K562 (cell line): ENCODE measurements at regions not wholly inside any gene's neighbourhood (a gene's known extent, or its start where the extent isn't known, plus 50 kb on each side); places are given as distances from the start of the nearest gene placed in this dataset.

ENCODE experiments used
- ATAC-seq: fragments of 200-7000 bp; cut with Tn5 transposase; 3 replicates; pipeline ENCODE4 v1.9.1; 2020; ENCODE audit warnings: moderate library complexity
- BruUV-seq: library from RNA; stranded (reverse); fragments of 400-500 nt; replicated peaks from 2 replicates; lab custom pipeline; 2021; lab: Mats Ljungman, UMichigan
- CTCF ChIA-PET: fragments of 300-600 bp; formaldehyde crosslinking; extraction: SDS; loops from one replicate; lab custom pipeline; 2021; ENCODE audit warnings: low intra/inter-chr PET ratio; lab: Yijun Ruan, JAX
- POLR2A ChIA-PET: fragments of 300-600, 350-650 bp; sonication (Branson Sonifier 250); formaldehyde crosslinking; extraction: SDS; loops from one replicate; lab custom pipeline; 2021; ENCODE audit warnings: antibody characterized with exemption, inconsistent platforms; lab: Yijun Ruan, JAX
- DNase-seq, 4 experiments: peaks; one replicate each; pipeline versions ENCODE4 v3.0.0 to v3.0.0-alpha.2; 2011 to 2018; ENCODE audit warnings: low spot score in 3 of 4, mixed read lengths in 3 of 4; ENCODE audit errors: extremely low read depth in 1 of 4
- FAIRE-seq: peaks from 2 replicates; lab custom pipeline; 2011; peaks lifted over from hg19 to GRCh38; lab: Jason Lieb, UNC
- H2AFZ ChIP-seq: 2 replicates; pipeline ENCODE4 v1.6.0; 2011; ENCODE audit warnings: low read depth, low read length, control low read depth, inconsistent platforms
- H3K27ac ChIP-seq: fragments of 200-600 bp; 3 replicates; pipeline ENCODE4 v1.8.0; 2011; ENCODE audit warnings: low read depth, mild to moderate bottlenecking, control low read depth, inconsistent platforms, low read length, moderate library complexity, mixed read lengths; ENCODE audit errors: extremely low read depth
- H3K27me3 ChIP-seq, 2 experiments: fragments of 300-600 bp in 1 of 2; 2 replicates in 1 of 2; 3 replicates in 1 of 2; pipeline versions ENCODE4 v1.6.0 to v1.8.0; 2011; ENCODE audit warnings: inconsistent platforms in 2 of 2, low read length in 2 of 2, mild to moderate bottlenecking in 1 of 2, mixed read lengths in 1 of 2, moderate library complexity in 1 of 2; ENCODE audit not compliant: control insufficient read depth in 2 of 2, insufficient read depth in 2 of 2
- H3K36me3 ChIP-seq: fragments of 300-600 bp; 3 replicates; pipeline ENCODE4 v1.8.0; 2011; ENCODE audit warnings: mild to moderate bottlenecking, low read length, inconsistent platforms; ENCODE audit not compliant: control insufficient read depth, insufficient read depth
- H3K4me1 ChIP-seq, 2 experiments: fragments of 200-600 bp in 1 of 2; replicated peaks in 1 of 2; 2 replicates in 1 of 2; 3 replicates in 1 of 2; pipeline versions ENCODE4 v1.5.1 to v1.8.0; 2011; ENCODE audit warnings: inconsistent platforms in 2 of 2, low read length in 2 of 2, mild to moderate bottlenecking in 1 of 2, mixed read lengths in 1 of 2, moderate library complexity in 1 of 2; ENCODE audit not compliant: control insufficient read depth in 2 of 2, insufficient read depth in 2 of 2
- H3K4me2 ChIP-seq: 2 replicates; pipeline ENCODE4 v1.6.1; 2011; ENCODE audit warnings: low read length, control low read depth, inconsistent platforms, mixed read lengths; ENCODE audit not compliant: insufficient read depth
- H3K4me3 ChIP-seq: fragments of 200-600 bp; sonication (generic), shearing (Covaris generic); 2 replicates; pipeline ENCODE4 v1.5.1; 2016; ENCODE audit warnings: control low read depth, inconsistent platforms
- H3K79me2 ChIP-seq: fragments of 200-600 bp; 3 replicates; pipeline ENCODE4 v1.8.0; 2011; ENCODE audit warnings: low read length, inconsistent platforms; ENCODE audit not compliant: control insufficient read depth, insufficient read depth
- H3K9ac ChIP-seq, 2 experiments: 2 replicates each; pipeline versions ENCODE4 v1.6.0 to v1.6.1; 2011; ENCODE audit warnings: low read depth in 2 of 2, low read length in 2 of 2, control low read depth in 1 of 2, inconsistent platforms in 1 of 2, mild to moderate bottlenecking in 1 of 2, mixed read lengths in 1 of 2; ENCODE audit not compliant: insufficient read depth in 1 of 2
- H3K9me1 ChIP-seq: one replicate; pipeline ENCODE4 v1.6.0; 2011; ENCODE audit warnings: inconsistent platforms, mild to moderate bottlenecking, low read length, moderate library complexity; ENCODE audit not compliant: control insufficient read depth, insufficient read depth
- H3K9me3 ChIP-seq: replicated peaks from 2 replicates; pipeline ENCODE4 v1.5.1; 2011; ENCODE audit warnings: low read depth, low read length, inconsistent platforms; ENCODE audit not compliant: control insufficient read depth, insufficient read depth
- H4K20me1 ChIP-seq: replicated peaks from 2 replicates; pipeline ENCODE4 v1.6.1; 2011; ENCODE audit warnings: low read length, inconsistent platforms, mixed read lengths; ENCODE audit not compliant: control insufficient read depth, insufficient read depth
- BRF2 ChIP-seq: IDR thresholded peaks from 3 replicates; pipeline ENCODE4 v1.6.1; 2011; ENCODE audit warnings: borderline replicate concordance, mild to moderate bottlenecking; ENCODE audit not compliant: insufficient read length, insufficient read depth
- DMBX1 ChIP-seq: fragments of 250-450 bp; sonication (Bioruptor Pico); IDR thresholded peaks from 2 replicates; pipeline ENCODE4 v1.8.0; 2022; ENCODE audit warnings: inconsistent platforms, mild to moderate bottlenecking, moderate library complexity, borderline replicate concordance
- EZH2 ChIP-seq: IDR thresholded peaks from 2 replicates; pipeline ENCODE4 v1.6.1; 2012; ENCODE audit warnings: low read depth, mild to moderate bottlenecking, inconsistent platforms, low read length, borderline replicate concordance
- PURB ChIP-seq: sonication (generic); formaldehyde crosslinking; IDR thresholded peaks from 2 replicates; pipeline ENCODE4 v1.9.0; 2021; ENCODE audit warnings: low read depth, mild to moderate bottlenecking, missing genetic modification reagents
- RFX5 ChIP-seq: IDR thresholded peaks from 2 replicates; pipeline ENCODE4 v1.6.1; 2011; ENCODE audit warnings: low read depth, mild to moderate bottlenecking, improper control_type of control experiment, low read length
- WGBS: fragments of 100-300 bp; shearing (Covaris generic); methylation state at CpG from one replicate; pipeline ENCODE4 v1.1.6; 2016; ENCODE audit warnings: low coverage, mixed read lengths; ENCODE audit not compliant: insufficient coverage; ENCODE audit errors: missing lambda C conversion rate; 5-methylcytosine and 5-hydroxymethylcytosine counted together
- in situ Hi-C: fragments of 300-500 bp; cut with MboI; formaldehyde crosslinking; loops from 4 replicates; pipeline ENCODE4 v1.15.0; 2018; ENCODE audit warnings: inconsistent platforms, mixed read lengths
- intact Hi-C: fragments of 100-400 bp; cut with micrococcal nuclease; formaldehyde crosslinking; loops from 2 replicates; pipeline ENCODE4 v1.14.2; 2022

GRCh38 chr1:222018041-222018440 lies 276.2 kb upstream of the DUSP10 start (continued):
- TF ChIP-seq EZH2 (no peak), BRF2 (no peak), RFX5 (no peak)

DNA sequence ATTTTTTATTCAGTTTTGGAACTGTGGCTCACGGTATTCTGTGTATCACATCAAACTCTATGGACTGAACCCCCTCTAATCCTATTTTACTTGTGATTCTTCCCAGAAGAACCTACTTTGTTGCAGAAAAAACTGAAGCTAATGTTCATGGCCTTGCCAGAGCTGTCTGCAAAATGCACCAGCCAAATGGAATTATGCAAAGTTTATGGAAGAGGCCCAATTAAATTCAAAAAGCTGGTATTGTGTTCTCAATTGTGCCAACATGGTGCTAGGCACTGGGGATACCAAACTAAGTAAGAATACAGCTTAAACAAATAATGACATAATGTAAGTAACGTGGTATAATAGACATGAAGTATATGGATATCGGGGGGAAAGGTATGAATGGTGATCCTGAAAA lies 273.8 kb upstream of the DUSP10 start:
- Histone ChIP-seq H3K27me3 (no peaks in the 10 kb centered on the region), H3K9me1 (no peaks in the 10 kb centered on the region), H3K79me2 (no peaks in the 10 kb centered on the region), H3K9me3 (no peaks in the 10 kb centered on the region; the same call in 1 of the 2 replicates), H2AFZ (no peak overlapping the region), H3K4me2 (no peak overlapping the region), H3K4me1 (no peaks in the 10 kb centered on the region), H3K4me3 (no peak overlapping the region), H4K20me1 (no peaks in the 10 kb centered on the region), H3K27ac (no peak overlapping the region), H3K9ac (no peak overlapping the region), H3K36me3 (no peaks in the 10 kb centered on the region)
- 2% methylated on average over 3 of the region's 3 CpGs for WGBS
- in situ Hi-C loops, result no loop called here
- intact Hi-C loops, result no loop called here
- ChIA-PET POLR2A (no interaction called here), CTCF (no interaction called here)
- no peak for ATAC-seq
- FAIRE-seq, result no peak
- TF ChIP-seq DMBX1, result no peak
- no peak for TF ChIP-seq PURB (CRISPR knock-in tag)
- BruUV-seq, result no TSS peak
- DNase-seq, result no peak
